HEK293T (cell line): ENCODE measurements at regions not wholly inside any gene's neighbourhood (a gene's known extent, or its start where the extent isn't known, plus 50 kb on each side); places are given as distances from the start of the nearest gene placed in this dataset.

Experiments
- BHLHE40 ChIP-seq: fragments of 450-650 bp; IDR thresholded peaks from 2 replicates; pipeline ENCODE4 v1.6.1; 2016; ENCODE audit warnings: mild to moderate bottlenecking, moderate library complexity, borderline replicate concordance
- CTBP1 ChIP-seq: fragments of 450-650 bp; IDR thresholded peaks from 2 replicates; pipeline ENCODE4 v1.6.1; 2016; ENCODE audit warnings: borderline replicate concordance
- ELF4 ChIP-seq: fragments of 450-650 bp; IDR thresholded peaks from 2 replicates; pipeline ENCODE4 v1.6.1; 2017; ENCODE audit warnings: antibody characterized with exemption
- FOXM1 ChIP-seq: fragments of 450-650 bp; IDR thresholded peaks from 2 replicates; pipeline ENCODE4 v1.6.1; 2017; ENCODE audit warnings: mild to moderate bottlenecking, borderline replicate concordance
- HDGF ChIP-seq: fragments of 450-650 bp; IDR thresholded peaks from 2 replicates; pipeline ENCODE4 v1.6.1; 2017; ENCODE audit warnings: antibody characterized with exemption, borderline replicate concordance
- SUZ12 ChIP-seq: fragments of 450-650 bp; IDR thresholded peaks from 2 replicates; pipeline ENCODE4 v1.6.1; 2016; ENCODE audit warnings: mild to moderate bottlenecking
- ZNF384 ChIP-seq: fragments of 450-650 bp; IDR thresholded peaks from 2 replicates; pipeline ENCODE4 v1.6.1; 2016

DNA sequence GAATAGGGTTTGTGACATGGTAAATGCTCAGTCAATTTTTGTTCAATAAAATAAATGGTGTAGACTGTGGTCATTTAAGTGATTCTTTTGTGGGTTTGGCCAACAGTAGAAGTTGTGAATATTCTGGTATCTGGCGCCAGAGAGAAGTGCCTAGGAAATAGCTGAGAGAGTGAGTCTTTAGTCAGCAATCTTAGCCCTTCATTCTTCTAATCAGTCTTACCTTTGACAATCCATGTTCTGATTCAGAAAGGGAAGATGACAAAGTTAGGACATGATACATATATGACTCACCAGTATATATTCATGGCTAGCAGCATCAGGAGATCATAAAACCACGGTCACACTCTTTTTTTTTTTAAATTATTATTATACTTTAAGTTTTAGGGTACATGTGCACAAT is 141.8 kb upstream of the PCDH18 start:
- no peak for TF ChIP-seq ELF4
- TF ChIP-seq FOXM1 = no peak
- no peak for TF ChIP-seq BHLHE40
- no peak for TF ChIP-seq SUZ12
- TF ChIP-seq HDGF = no peak
- no peak for TF ChIP-seq CTBP1
- no peak for TF ChIP-seq ZNF384
